ENCODE measurements at regions not wholly inside any gene's neighbourhood (a gene's known extent, or its start where the extent isn't known, plus 50 kb on each side); places are given as distances from the start of the nearest gene placed in this dataset.

DNA sequence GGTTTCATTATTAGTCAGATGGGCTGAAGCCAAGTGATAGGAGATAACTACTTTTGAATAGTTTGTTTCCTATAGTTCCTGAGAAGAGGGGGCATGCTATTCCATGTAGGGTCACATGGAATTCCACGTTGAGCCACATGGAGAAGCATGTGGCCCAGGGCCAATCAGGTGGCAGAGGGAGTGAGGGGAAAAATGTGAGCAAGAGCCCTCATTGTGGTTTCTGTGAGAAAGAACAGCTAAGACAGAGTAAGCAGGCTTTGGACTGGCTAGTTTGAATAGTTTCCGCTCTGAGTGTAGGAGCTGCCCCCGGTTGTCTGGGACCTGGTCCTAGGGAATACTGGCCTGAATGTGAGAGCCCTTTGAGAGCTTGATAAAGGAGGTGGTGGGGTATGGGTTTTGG is 69.9 kb upstream of the CNTNAP4 start:
- H2AFZ ChIP-seq (ENCODE audit: insufficient read depth, low read depth, low read length, poor library complexity, severe bottlenecking) = no peak overlapping the region
- CTCF ChIA-PET = interaction anchor here (0.6 kb wide), 1 partner anchor 35 kb away, joined by 3 read pairs; no protein-coding TSS in a partner anchor
- Mint-ChIP-seq H3K4me3 (no peak overlapping the region), H3K27me3 (no peaks in the 10 kb centered on the region), H3K4me1 (no peaks in the 10 kb centered on the region), H3K9me3 (ENCODE audit: insufficient read depth) (peaks cover 10% of the 10 kb centered on the region), H3K27ac (no peak overlapping the region)
- intact Hi-C loops (cut with micrococcal nuclease) = no loop called here
- POLR2A ChIA-PET = no interaction called here
- TF ChIP-seq EZH2 (IDR thresholded peaks at IDR 0.05; ENCODE audit: borderline replicate concordance, insufficient read depth, low read depth, low read length, poor library complexity, severe bottlenecking) = no peak
- TF ChIP-seq, protein P1, sequence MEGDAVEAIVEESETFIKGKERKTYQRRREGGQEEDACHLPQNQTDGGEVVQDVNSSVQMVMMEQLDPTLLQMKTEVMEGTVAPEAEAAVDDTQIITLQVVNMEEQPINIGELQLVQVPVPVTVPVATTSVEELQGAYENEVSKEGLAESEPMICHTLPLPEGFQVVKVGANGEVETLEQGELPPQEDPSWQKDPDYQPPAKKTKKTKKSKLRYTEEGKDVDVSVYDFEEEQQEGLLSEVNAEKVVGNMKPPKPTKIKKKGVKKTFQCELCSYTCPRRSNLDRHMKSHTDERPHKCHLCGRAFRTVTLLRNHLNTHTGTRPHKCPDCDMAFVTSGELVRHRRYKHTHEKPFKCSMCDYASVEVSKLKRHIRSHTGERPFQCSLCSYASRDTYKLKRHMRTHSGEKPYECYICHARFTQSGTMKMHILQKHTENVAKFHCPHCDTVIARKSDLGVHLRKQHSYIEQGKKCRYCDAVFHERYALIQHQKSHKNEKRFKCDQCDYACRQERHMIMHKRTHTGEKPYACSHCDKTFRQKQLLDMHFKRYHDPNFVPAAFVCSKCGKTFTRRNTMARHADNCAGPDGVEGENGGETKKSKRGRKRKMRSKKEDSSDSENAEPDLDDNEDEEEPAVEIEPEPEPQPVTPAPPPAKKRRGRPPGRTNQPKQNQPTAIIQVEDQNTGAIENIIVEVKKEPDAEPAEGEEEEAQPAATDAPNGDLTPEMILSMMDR (IDR thresholded peaks at IDR 0.05) = no peak
- ATAC-seq (ENCODE audit: low read depth) = no peak
- DNase-seq = no peak
- peaks cover 0 to 2% (median 0%) of the 10 kb centered on the region in 3 donors for H3K9me3 ChIP-seq (ENCODE audit: control extremely low read depth in 1 of 3, control insufficient read depth in 2 of 3, insufficient read depth in 1 of 3, low read length in 2 of 3)
- H3K4me3 ChIP-seq (ENCODE audit: control extremely low read depth in 1 of 5, extremely low read depth in 1 of 5, insufficient read depth in 1 of 5, low read depth in 2 of 5, low read length in 4 of 5) = no peak overlapping the region
- no peaks in the 10 kb centered on the region for H3K4me1 ChIP-seq (ENCODE audit: control insufficient read depth in 2 of 2, insufficient read depth in 2 of 2, low read length in 2 of 2)
- 61% methylated on average over 3 of the region's 3 CpGs for WGBS (ENCODE audit: insufficient coverage)
- H3K36me3 ChIP-seq (replicated peaks in 1 of 2; ENCODE audit: control extremely low read depth in 1 of 2, control insufficient read depth in 1 of 2, extremely low read depth in 1 of 2, insufficient read depth in 2 of 2, low read length in 1 of 2) = no peaks in the 10 kb centered on the region
- no peak overlapping the region for H3K27ac ChIP-seq (ENCODE audit: low read length in 2 of 2)
- H3K79me2 ChIP-seq (ENCODE audit: control insufficient read depth, insufficient read depth, low read length) = no peaks in the 10 kb centered on the region
- H3K4me2 ChIP-seq (replicated peaks; ENCODE audit: low read depth, low read length, poor library complexity, severe bottlenecking) = no peak overlapping the region
- no peaks in the 10 kb centered on the region for H4K20me1 ChIP-seq (ENCODE audit: control insufficient read depth, insufficient read depth, low read length, poor library complexity, severe bottlenecking)
- no peaks in the 10 kb centered on the region for H3K27me3 ChIP-seq (replicated peaks in 1 of 4; ENCODE audit: control extremely low read depth in 1 of 4, control insufficient read depth in 3 of 4, insufficient read depth in 4 of 4, low read length in 3 of 4)
- H3K9ac ChIP-seq (ENCODE audit: low read length) = no peak overlapping the region

DNA sequence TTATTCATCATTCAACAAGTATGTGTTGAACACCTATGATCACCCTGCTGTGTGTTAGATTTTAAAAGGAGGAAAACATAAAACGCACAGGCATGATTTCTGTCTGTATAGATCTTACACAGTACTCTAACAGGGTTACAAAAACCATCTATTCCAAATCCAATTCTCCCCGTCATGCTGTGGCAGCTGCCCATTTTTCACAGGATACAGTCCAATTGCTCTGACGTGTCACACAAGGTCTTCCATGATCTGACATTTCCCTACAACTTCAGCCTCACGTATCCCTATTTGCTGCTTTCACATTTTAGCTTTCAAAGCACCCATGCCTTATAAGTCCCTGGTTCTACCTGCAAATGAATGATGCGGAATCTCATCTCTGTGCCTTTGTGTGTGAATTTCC is 67.0 kb upstream of the CNTNAP4 start:
- Mint-ChIP-seq H3K27me3 (no peaks in the 10 kb centered on the region), H3K9me3 (ENCODE audit: insufficient read depth) (peaks cover 5% of the 10 kb centered on the region), H3K27ac (no peak overlapping the region), H3K4me1 (no peaks in the 10 kb centered on the region), H3K4me3 (no peak overlapping the region)
- Histone ChIP-seq H3K4me1 (ENCODE audit: control insufficient read depth in 2 of 2, insufficient read depth in 2 of 2, low read length in 2 of 2) (no peaks in the 10 kb centered on the region), H3K79me2 (ENCODE audit: control insufficient read depth, insufficient read depth, low read length) (no peaks in the 10 kb centered on the region), H4K20me1 (ENCODE audit: control insufficient read depth, insufficient read depth, low read length, poor library complexity, severe bottlenecking) (no peaks in the 10 kb centered on the region), H3K36me3 (replicated peaks in 1 of 2; ENCODE audit: control extremely low read depth in 1 of 2, control insufficient read depth in 1 of 2, extremely low read depth in 1 of 2, insufficient read depth in 2 of 2, low read length in 1 of 2) (no peaks in the 10 kb centered on the region), H3K4me2 (replicated peaks; ENCODE audit: low read depth, low read length, poor library complexity, severe bottlenecking) (no peak overlapping the region), H2AFZ (ENCODE audit: insufficient read depth, low read depth, low read length, poor library complexity, severe bottlenecking) (no peak overlapping the region), H3K9ac (ENCODE audit: low read length) (no peak overlapping the region), H3K9me3 (ENCODE audit: control extremely low read depth in 1 of 3, control insufficient read depth in 2 of 3, insufficient read depth in 1 of 3, low read length in 2 of 3) (peaks cover 0 to 2% (median 0%) of the 10 kb centered on the region in 3 donors), H3K27me3 (replicated peaks in 1 of 4; ENCODE audit: control extremely low read depth in 1 of 4, control insufficient read depth in 3 of 4, insufficient read depth in 4 of 4, low read length in 3 of 4) (no peaks in the 10 kb centered on the region), H3K4me3 (ENCODE audit: control extremely low read depth in 1 of 5, extremely low read depth in 1 of 5, insufficient read depth in 1 of 5, low read depth in 2 of 5, low read length in 4 of 5) (no peak overlapping the region), H3K27ac (ENCODE audit: low read length in 2 of 2) (no peak overlapping the region)
- ATAC-seq (ENCODE audit: low read depth) (no peak), DNase-seq (no peak)
- intact Hi-C loops (cut with micrococcal nuclease) = no loop called here
- WGBS (ENCODE audit: insufficient coverage) = 97% methylated on average over 4 of the region's 5 CpGs
- TF ChIP-seq, protein P1 (IDR thresholded peaks at IDR 0.05) = no peak
- no peak for TF ChIP-seq EZH2 (IDR thresholded peaks at IDR 0.05; ENCODE audit: borderline replicate concordance, insufficient read depth, low read depth, low read length, poor library complexity, severe bottlenecking)
- POLR2A ChIA-PET = no interaction called here
- CTCF ChIA-PET = no interaction called here

All from B cell (primary cell).